ENCODE measurements at regions not wholly inside any gene's neighbourhood (a gene's known extent, or its start where the extent isn't known, plus 50 kb on each side); places are given as distances from the start of the nearest gene placed in this dataset.

GRCh38 chr16:62870554-62870953, 834.3 kb upstream of the CDH8 start:
- TF ChIP-seq POLR2A (IDR thresholded peaks at IDR 0.05) = no peak
- TF ChIP-seq, protein P1, sequence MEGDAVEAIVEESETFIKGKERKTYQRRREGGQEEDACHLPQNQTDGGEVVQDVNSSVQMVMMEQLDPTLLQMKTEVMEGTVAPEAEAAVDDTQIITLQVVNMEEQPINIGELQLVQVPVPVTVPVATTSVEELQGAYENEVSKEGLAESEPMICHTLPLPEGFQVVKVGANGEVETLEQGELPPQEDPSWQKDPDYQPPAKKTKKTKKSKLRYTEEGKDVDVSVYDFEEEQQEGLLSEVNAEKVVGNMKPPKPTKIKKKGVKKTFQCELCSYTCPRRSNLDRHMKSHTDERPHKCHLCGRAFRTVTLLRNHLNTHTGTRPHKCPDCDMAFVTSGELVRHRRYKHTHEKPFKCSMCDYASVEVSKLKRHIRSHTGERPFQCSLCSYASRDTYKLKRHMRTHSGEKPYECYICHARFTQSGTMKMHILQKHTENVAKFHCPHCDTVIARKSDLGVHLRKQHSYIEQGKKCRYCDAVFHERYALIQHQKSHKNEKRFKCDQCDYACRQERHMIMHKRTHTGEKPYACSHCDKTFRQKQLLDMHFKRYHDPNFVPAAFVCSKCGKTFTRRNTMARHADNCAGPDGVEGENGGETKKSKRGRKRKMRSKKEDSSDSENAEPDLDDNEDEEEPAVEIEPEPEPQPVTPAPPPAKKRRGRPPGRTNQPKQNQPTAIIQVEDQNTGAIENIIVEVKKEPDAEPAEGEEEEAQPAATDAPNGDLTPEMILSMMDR (IDR thresholded peaks at IDR 0.05) = no peak

All from testis (tissue), 2 donors.